ENCODE measurements at regions not wholly inside any gene's neighbourhood (a gene's known extent, or its start where the extent isn't known, plus 50 kb on each side); places are given as distances from the start of the nearest gene placed in this dataset.
A peak's percentile ranks its signal among the peaks of the same experiment; 100 is the strongest.

GRCh38 chr15:70412794-70413193, 315.1 kb upstream of the TLE3 start:
- no peak overlapping the region for H2BK5ac ChIP-seq (ENCODE audit: insufficient read length, low read length)
- H2BK120ac ChIP-seq (ENCODE audit: low read depth, low read length, poor library complexity, severe bottlenecking), result no peak overlapping the region
- H3K4ac ChIP-seq (ENCODE audit: low read depth, low read length), result no peak overlapping the region
- no peak overlapping the region for H2BK15ac ChIP-seq (ENCODE audit: low read depth, low read length)
- Mint-ChIP-seq H3K4me1 (peaks cover 29 to 30% of the 10 kb centered on the region in 2 experiments), H3K27me3 (ENCODE audit: low read depth) (peaks cover 13% of the 10 kb centered on the region), H3K4me3 (no peak overlapping the region), H3K27ac (no peak overlapping the region), H3K36me3 (ENCODE audit: insufficient read depth in 1 of 3, low read depth in 3 of 3) (peaks cover 6 to 9% (median 8%) of the 10 kb centered on the region in 3 experiments; a peak in 6 of 7 replicates), H3K9me3 (peaks cover 7 to 8% of the 10 kb centered on the region in 2 experiments)
- no peak overlapping the region for H3K23ac ChIP-seq (ENCODE audit: insufficient read length, low read depth, low read length)
- no peak overlapping the region for H4K8ac ChIP-seq (replicated peaks; ENCODE audit: insufficient read length, low read depth, low read length)
- H3K4me1 ChIP-seq (ENCODE audit: insufficient read depth, low read length), result no peaks in the 10 kb centered on the region
- no peak overlapping the region for H2BK20ac ChIP-seq (ENCODE audit: low read depth, low read length, poor library complexity, severe bottlenecking)
- H2AFZ ChIP-seq (ENCODE audit: low read length), result no peak overlapping the region
- no peak overlapping the region for H3K27ac ChIP-seq (ENCODE audit: insufficient read length, low read depth, low read length)
- no peaks in the 10 kb centered on the region for H4K20me1 ChIP-seq (ENCODE audit: control insufficient read depth, insufficient read depth, insufficient read length)
- H3K18ac ChIP-seq (ENCODE audit: insufficient read length, low read depth, low read length), result no peak overlapping the region
- no peak overlapping the region for H2BK12ac ChIP-seq (ENCODE audit: insufficient read length, low read depth, low read length)
- no peak overlapping the region for H3K56ac ChIP-seq (ENCODE audit: insufficient read length, low read depth, low read length)
- no peaks in the 10 kb centered on the region for H3K79me2 ChIP-seq (ENCODE audit: insufficient read depth, low read length)
- H3K23me2 ChIP-seq (ENCODE audit: insufficient read length, low read depth, low read length, poor library complexity, severe bottlenecking), result no peaks in the 10 kb centered on the region
- no peak for TF ChIP-seq CTCF (conservative IDR thresholded peaks at IDR 0.05)
- H3K9ac ChIP-seq (ENCODE audit: extremely low read depth, insufficient read length, low read length), result no peak overlapping the region
- no peaks in the 10 kb centered on the region for H3K79me1 ChIP-seq (ENCODE audit: insufficient read depth, low read depth, low read length, poor library complexity, severe bottlenecking)
- H4K91ac ChIP-seq (ENCODE audit: insufficient read length, low read depth, low read length), result no peak overlapping the region
- no peak overlapping the region for H4K5ac ChIP-seq (ENCODE audit: insufficient read length, low read depth, low read length)
- no peak overlapping the region for H3T11ph ChIP-seq (ENCODE audit: low read length)
- no peak for DNase-seq
- H3K14ac ChIP-seq (ENCODE audit: insufficient read depth, low read length), result 0 out of 2 replicates have a peak overlapping the region, but pooled peaks have one; percentile 16
- no peak overlapping the region for H2AK5ac ChIP-seq (ENCODE audit: insufficient read length, low read length)
- no peaks in the 10 kb centered on the region for H3K27me3 ChIP-seq (ENCODE audit: insufficient read depth, low read length)
- peaks cover 7% of the 10 kb centered on the region for H3K9me3 ChIP-seq (ENCODE audit: control insufficient read depth, low read depth, low read length)
- no peak overlapping the region for H3K4me2 ChIP-seq (ENCODE audit: insufficient read depth, insufficient read length, low read length)
